AG09319 (cell line): ENCODE measurements at regions not wholly inside any gene's neighbourhood (a gene's known extent, or its start where the extent isn't known, plus 50 kb on each side); places are given as distances from the start of the nearest gene placed in this dataset.
"Not testable (repeated sequence)": the region's sequence is repeated elsewhere in the genome, so short reads cannot be mapped to it uniquely, and the experiment has no call there.

Source experiments
- DNase-seq: peaks from one replicate; pipeline ENCODE4 v3.0.0-alpha.2; 2010; ENCODE audit warnings: low read depth; ENCODE audit errors: extremely low read depth
- CTCF ChIP-seq: IDR thresholded peaks from 2 replicates; pipeline ENCODE4 v1.5.1; 2011; ENCODE audit warnings: low read depth, mild to moderate bottlenecking, inconsistent platforms, low read length, moderate library complexity

- no peak for TF ChIP-seq CTCF
- DNase-seq: no peak
These were observed 488.0 kb downstream of the BCKDHB start for GRCh38 chr6:80594461-80594860.

GRCh38 chr6:80592436-80592835 is 486.0 kb downstream of the BCKDHB start:
- no peak for TF ChIP-seq CTCF
- DNase-seq: no peak

- TF ChIP-seq CTCF: no peak
- no peak for DNase-seq
These were observed 479.8 kb downstream of the BCKDHB start for GRCh38 chr6:80586242-80586641.

- no peak for TF ChIP-seq CTCF
These were observed 473.0 kb downstream of the BCKDHB start for GRCh38 chr6:80579391-80580023.

GRCh38 chr6:80573320-80573719 is 466.8 kb downstream of the BCKDHB start:
- DNase-seq: not testable (repeated sequence)

More at GRCh38 chr6:80579391-80580023, 473.0 kb downstream of the BCKDHB start:
- no peak for DNase-seq

- TF ChIP-seq CTCF: no peak
- no peak for DNase-seq
These were observed 459.9 kb downstream of the BCKDHB start for GRCh38 chr6:80566361-80566760.

GRCh38 chr6:80553071-80553740 is 446.7 kb downstream of the BCKDHB start:
- no peak for DNase-seq
- no peak for TF ChIP-seq CTCF

GRCh38 chr6:80550748-80551147 is 444.3 kb downstream of the BCKDHB start:
- no peak for DNase-seq
- no peak for TF ChIP-seq CTCF
